ENCODE measurements at regions not wholly inside any gene's neighbourhood (a gene's known extent, or its start where the extent isn't known, plus 50 kb on each side); places are given as distances from the start of the nearest gene placed in this dataset.

DNA sequence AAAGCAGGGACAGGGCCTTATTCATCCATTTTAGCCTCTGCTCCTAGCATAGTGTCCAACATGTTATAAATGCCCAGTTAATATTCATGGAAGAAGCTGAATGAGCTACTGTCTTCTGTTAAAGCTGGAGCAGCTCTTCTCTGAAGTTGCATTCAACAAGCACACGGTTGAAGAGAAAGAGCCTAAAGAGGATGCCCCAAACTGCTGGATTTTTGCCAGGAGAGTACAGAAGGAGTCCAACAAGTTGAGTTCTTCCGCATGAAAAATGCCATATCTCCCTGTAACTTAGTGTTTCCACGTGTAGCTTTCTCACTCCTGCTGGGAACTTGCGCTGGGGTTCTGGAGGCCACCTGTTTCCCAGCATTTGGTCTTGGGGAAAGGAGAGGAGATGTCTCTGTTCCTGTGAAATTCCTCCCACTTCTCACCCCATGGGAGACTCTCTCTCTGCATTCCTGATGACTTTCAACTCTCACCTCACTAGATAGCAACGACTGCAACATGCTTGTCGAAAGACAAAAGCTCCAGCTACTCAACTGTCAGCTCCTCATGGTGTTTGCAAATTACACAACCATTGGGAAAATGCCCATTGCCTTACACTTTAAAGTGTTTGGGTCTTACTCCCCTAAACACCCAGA is 122.8 kb downstream of the KIF4B start:
- TF ChIP-seq HOXB5 (CRISPR knock-in tag; IDR thresholded peaks at IDR 0.05) (no peak), CEBPB (IDR thresholded peaks at IDR 0.05) (no peak), MAFK (IDR thresholded peaks at IDR 0.05; ENCODE audit: partially characterized antibody) (no peak), FOXS1 (CRISPR knock-in tag; IDR thresholded peaks at IDR 0.05) (no peak), NR3C1 (IDR thresholded peaks at IDR 0.05) (no peak), RAD21 (conservative IDR thresholded peaks at IDR 0.05 in 1 of 2, IDR thresholded peaks at IDR 0.05 in 1 of 2) (no peak), NFE2L2 (conservative IDR thresholded peaks at IDR 0.05; ENCODE audit: low read length) (no peak), KDM5A (IDR thresholded peaks at IDR 0.05) (no peak), MYC (IDR thresholded peaks at IDR 0.05; ENCODE audit: borderline replicate concordance, low read length) (no peak), FOSB (CRISPR knock-in tag; IDR thresholded peaks at IDR 0.05) (no peak), KDM1A (IDR thresholded peaks at IDR 0.05; ENCODE audit: low read depth) (no peak), TFCP2L1 (CRISPR knock-in tag; IDR thresholded peaks at IDR 0.05) (no peak), ZNF302 (CRISPR knock-in tag; IDR thresholded peaks at IDR 0.05) (no peak)
- TF ChIP-seq, protein P1, sequence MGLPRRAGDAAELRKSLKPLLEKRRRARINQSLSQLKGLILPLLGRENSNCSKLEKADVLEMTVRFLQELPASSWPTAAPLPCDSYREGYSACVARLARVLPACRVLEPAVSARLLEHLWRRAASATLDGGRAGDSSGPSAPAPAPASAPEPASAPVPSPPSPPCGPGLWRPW (IDR thresholded peaks at IDR 0.05), result no peak
- TF ChIP-seq, protein P2, sequence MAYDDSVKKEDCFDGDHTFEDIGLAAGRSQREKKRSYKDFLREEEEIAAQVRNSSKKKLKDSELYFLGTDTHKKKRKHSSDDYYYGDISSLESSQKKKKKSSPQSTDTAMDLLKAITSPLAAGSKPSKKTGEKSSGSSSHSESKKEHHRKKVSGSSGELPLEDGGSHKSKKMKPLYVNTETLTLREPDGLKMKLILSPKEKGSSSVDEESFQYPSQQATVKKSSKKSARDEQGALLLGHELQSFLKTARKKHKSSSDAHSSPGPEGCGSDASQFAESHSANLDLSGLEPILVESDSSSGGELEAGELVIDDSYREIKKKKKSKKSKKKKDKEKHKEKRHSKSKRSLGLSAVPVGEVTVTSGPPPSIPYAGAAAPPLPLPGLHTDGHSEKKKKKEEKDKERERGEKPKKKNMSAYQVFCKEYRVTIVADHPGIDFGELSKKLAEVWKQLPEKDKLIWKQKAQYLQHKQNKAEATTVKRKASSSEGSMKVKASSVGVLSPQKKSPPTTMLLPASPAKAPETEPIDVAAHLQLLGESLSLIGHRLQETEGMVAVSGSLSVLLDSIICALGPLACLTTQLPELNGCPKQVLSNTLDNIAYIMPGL (CRISPR knock-in tag; IDR thresholded peaks at IDR 0.05; ENCODE audit: borderline replicate concordance), result no peak
- TF ChIP-seq, protein P3, sequence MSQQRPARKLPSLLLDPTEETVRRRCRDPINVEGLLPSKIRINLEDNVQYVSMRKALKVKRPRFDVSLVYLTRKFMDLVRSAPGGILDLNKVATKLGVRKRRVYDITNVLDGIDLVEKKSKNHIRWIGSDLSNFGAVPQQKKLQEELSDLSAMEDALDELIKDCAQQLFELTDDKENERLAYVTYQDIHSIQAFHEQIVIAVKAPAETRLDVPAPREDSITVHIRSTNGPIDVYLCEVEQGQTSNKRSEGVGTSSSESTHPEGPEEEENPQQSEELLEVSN (IDR thresholded peaks at IDR 0.05; ENCODE audit: borderline replicate concordance, low read depth), result no peak
- TF ChIP-seq, protein P4, sequence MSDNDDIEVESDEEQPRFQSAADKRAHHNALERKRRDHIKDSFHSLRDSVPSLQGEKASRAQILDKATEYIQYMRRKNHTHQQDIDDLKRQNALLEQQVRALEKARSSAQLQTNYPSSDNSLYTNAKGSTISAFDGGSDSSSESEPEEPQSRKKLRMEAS (IDR thresholded peaks at IDR 0.05), result no peak
- TF ChIP-seq, protein P5, sequence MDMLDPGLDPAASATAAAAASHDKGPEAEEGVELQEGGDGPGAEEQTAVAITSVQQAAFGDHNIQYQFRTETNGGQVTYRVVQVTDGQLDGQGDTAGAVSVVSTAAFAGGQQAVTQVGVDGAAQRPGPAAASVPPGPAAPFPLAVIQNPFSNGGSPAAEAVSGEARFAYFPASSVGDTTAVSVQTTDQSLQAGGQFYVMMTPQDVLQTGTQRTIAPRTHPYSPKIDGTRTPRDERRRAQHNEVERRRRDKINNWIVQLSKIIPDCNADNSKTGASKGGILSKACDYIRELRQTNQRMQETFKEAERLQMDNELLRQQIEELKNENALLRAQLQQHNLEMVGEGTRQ (IDR thresholded peaks at IDR 0.05), result no peak
- Histone ChIP-seq H3K4me1 (no peaks in the 10 kb centered on the region), H3K4me2 (no peak overlapping the region), H3K4me3 (no peak overlapping the region), H3K27ac (no peak overlapping the region), H3K9me3 (no peaks in the 10 kb centered on the region)
- WGBS (ENCODE audit: missing lambda C conversion rate), result 35% methylated on average over 6 of the region's 6 CpGs
- no peak for ATAC-seq
- no peak for FAIRE-seq
- ChIA-PET POLR2A (no interaction called here), CTCF (interaction anchor here (0.8 to 1.4 kb wide), 4 partner anchors 10 to 1995 kb away, joined by 3 to 5 read pairs (median 4); no protein-coding TSS in a partner anchor)
- no peak for DNase-seq (ENCODE audit: low read depth in 1 of 2, low spot score in 1 of 2)

DNA sequence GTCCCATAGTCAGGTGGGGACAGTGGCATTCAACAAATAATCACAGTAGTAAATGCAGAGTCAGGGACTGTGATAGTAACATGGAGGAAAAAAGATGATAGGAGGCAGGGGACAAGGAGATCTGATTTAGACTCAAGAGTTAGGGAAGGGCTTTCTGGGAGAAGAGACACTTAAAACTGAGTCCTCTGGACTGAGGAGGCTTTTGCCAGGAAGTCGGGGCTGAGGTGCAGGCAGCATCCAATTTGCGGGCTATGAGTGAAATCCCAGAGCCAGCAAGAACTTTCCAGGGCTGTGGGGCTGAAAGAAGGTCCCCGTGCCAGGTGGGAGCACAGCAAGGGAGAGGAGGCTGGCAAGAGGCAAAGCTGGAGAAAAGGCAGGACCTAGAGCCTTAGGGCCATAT is 124.1 kb downstream of the KIF4B start:
- POLR2A ChIA-PET, result no interaction called here
- no peaks in the 10 kb centered on the region for H3K9me3 ChIP-seq
- H3K27ac ChIP-seq, result no peak overlapping the region
- CTCF ChIA-PET, result interaction anchor here (0.5 to 1.4 kb wide), 5 partner anchors 9 to 1687 kb away, joined by 3 to 5 read pairs (median 3); no protein-coding TSS in a partner anchor
- 33% methylated on average over 3 of the region's 3 CpGs for WGBS (ENCODE audit: missing lambda C conversion rate)
- no peak overlapping the region for H3K4me2 ChIP-seq
- no peak for DNase-seq (ENCODE audit: low read depth in 1 of 2, low spot score in 1 of 2)
- FAIRE-seq, result no peak
- no peak overlapping the region for H3K4me3 ChIP-seq
- no peaks in the 10 kb centered on the region for H3K4me1 ChIP-seq
- TF ChIP-seq HOXB13 (CRISPR knock-in tag; IDR thresholded peaks at IDR 0.05; ENCODE audit: low read depth) (no peak), ZFP36 (IDR thresholded peaks at IDR 0.05; ENCODE audit: borderline replicate concordance, partially characterized antibody) (no peak), HOXB5 (CRISPR knock-in tag; IDR thresholded peaks at IDR 0.05) (no peak), HOXA7 (CRISPR knock-in tag; IDR thresholded peaks at IDR 0.05) (no peak), RNF2 (IDR thresholded peaks at IDR 0.05; ENCODE audit: borderline replicate concordance, low read depth) (no peak), NPAS2 (CRISPR knock-in tag; IDR thresholded peaks at IDR 0.05; ENCODE audit: borderline replicate concordance) (no peak), EHMT2 (IDR thresholded peaks at IDR 0.05; ENCODE audit: low read depth) (no peak), PHF8 (IDR thresholded peaks at IDR 0.05; ENCODE audit: borderline replicate concordance, low read depth) (no peak), FOXS1 (CRISPR knock-in tag; IDR thresholded peaks at IDR 0.05) (no peak), RAD21 (conservative IDR thresholded peaks at IDR 0.05 in 1 of 2, IDR thresholded peaks at IDR 0.05 in 1 of 2) (no peak), GATA3 (IDR thresholded peaks at IDR 0.05; ENCODE audit: borderline replicate concordance) (no peak), BHLHE40 (IDR thresholded peaks at IDR 0.05; ENCODE audit: low read depth, low read length) (no peak), ZNF302 (CRISPR knock-in tag; IDR thresholded peaks at IDR 0.05) (no peak)
- TF ChIP-seq, protein P5 (IDR thresholded peaks at IDR 0.05), result no peak
- TF ChIP-seq, protein P6, sequence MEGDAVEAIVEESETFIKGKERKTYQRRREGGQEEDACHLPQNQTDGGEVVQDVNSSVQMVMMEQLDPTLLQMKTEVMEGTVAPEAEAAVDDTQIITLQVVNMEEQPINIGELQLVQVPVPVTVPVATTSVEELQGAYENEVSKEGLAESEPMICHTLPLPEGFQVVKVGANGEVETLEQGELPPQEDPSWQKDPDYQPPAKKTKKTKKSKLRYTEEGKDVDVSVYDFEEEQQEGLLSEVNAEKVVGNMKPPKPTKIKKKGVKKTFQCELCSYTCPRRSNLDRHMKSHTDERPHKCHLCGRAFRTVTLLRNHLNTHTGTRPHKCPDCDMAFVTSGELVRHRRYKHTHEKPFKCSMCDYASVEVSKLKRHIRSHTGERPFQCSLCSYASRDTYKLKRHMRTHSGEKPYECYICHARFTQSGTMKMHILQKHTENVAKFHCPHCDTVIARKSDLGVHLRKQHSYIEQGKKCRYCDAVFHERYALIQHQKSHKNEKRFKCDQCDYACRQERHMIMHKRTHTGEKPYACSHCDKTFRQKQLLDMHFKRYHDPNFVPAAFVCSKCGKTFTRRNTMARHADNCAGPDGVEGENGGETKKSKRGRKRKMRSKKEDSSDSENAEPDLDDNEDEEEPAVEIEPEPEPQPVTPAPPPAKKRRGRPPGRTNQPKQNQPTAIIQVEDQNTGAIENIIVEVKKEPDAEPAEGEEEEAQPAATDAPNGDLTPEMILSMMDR (IDR thresholded peaks at IDR 0.05), result no peak
- TF ChIP-seq, protein P2 (CRISPR knock-in tag; IDR thresholded peaks at IDR 0.05; ENCODE audit: borderline replicate concordance), result no peak
- no peak for ATAC-seq

Measured in A549 (cell line).